GM21825 (cell line): ENCODE measurements at regions not wholly inside any gene's neighbourhood (a gene's known extent, or its start where the extent isn't known, plus 50 kb on each side); places are given as distances from the start of the nearest gene placed in this dataset.
"Not testable (repeated sequence)": the region's sequence is repeated elsewhere in the genome, so short reads cannot be mapped to it uniquely, and the experiment has no call there.

Source experiments
- ATAC-seq: cut with Tn5 transposase; IDR thresholded peaks from one replicate; pipeline ENCODE4 v1.9.1; 2021; ENCODE audit warnings: mild to moderate bottlenecking, moderate library complexity; ENCODE audit not compliant: unreplicated experiment

- ATAC-seq, result no peak
These were observed 129.1 kb downstream of the TNFRSF21 start for GRCh38 chr6:47180633-47181032.

GRCh38 chr6:47179286-47179685 lies 130.4 kb downstream of the TNFRSF21 start:
- ATAC-seq, result no peak

- ATAC-seq, result no peak
These were observed 133.5 kb upstream of the ADGRF1 start for GRCh38 chr6:47175656-47176055.

GRCh38 chr6:47174502-47175023 lies 132.4 kb upstream of the ADGRF1 start:
- no peak for ATAC-seq

GRCh38 chr6:47174063-47174462 lies 131.9 kb upstream of the ADGRF1 start:
- not testable (repeated sequence) for ATAC-seq

- not testable (repeated sequence) for ATAC-seq
These were observed 131.0 kb upstream of the ADGRF1 start for GRCh38 chr6:47173145-47173544.

GRCh38 chr6:47170617-47170947 lies 128.4 kb upstream of the ADGRF1 start:
- ATAC-seq, result no peak

- ATAC-seq, result no peak
These were observed 127.9 kb upstream of the ADGRF1 start for GRCh38 chr6:47169785-47170616.

GRCh38 chr6:47168180-47168579 lies 126.0 kb upstream of the ADGRF1 start:
- ATAC-seq, result no peak

- peak; percentile 78 for ATAC-seq
These were observed 123.8 kb upstream of the ADGRF1 start for GRCh38 chr6:47165918-47166317.

- no peak for ATAC-seq
These were observed 122.7 kb upstream of the ADGRF1 start for GRCh38 chr6:47164877-47165276.

- ATAC-seq, result no peak
These were observed 121.4 kb upstream of the ADGRF1 start for GRCh38 chr6:47163536-47163935.

- ATAC-seq, result no peak
These were observed 120.7 kb upstream of the ADGRF1 start for GRCh38 chr6:47162793-47163192.

- ATAC-seq, result no peak
These were observed 120.1 kb upstream of the ADGRF1 start for GRCh38 chr6:47162231-47162630.

GRCh38 chr6:47161176-47161687 lies 119.1 kb upstream of the ADGRF1 start:
- ATAC-seq, result no peak

- ATAC-seq, result no peak
These were observed 118.6 kb upstream of the ADGRF1 start for GRCh38 chr6:47160702-47161101.

- no peak for ATAC-seq
These were observed 117.6 kb upstream of the ADGRF1 start for GRCh38 chr6:47159763-47160162.

GRCh38 chr6:47157653-47158219 lies 115.6 kb upstream of the ADGRF1 start:
- ATAC-seq, result no peak

- ATAC-seq, result no peak
These were observed 114.9 kb upstream of the ADGRF1 start for GRCh38 chr6:47157063-47157462.

GRCh38 chr6:47156196-47156595 lies 114.1 kb upstream of the ADGRF1 start:
- no peak for ATAC-seq

- no peak for ATAC-seq
These were observed 111.2 kb upstream of the ADGRF1 start for GRCh38 chr6:47153404-47153755.

- no peak for ATAC-seq
These were observed 110.7 kb upstream of the ADGRF1 start for GRCh38 chr6:47152666-47153403.
